ENCODE measurements at regions not wholly inside any gene's neighbourhood (a gene's known extent, or its start where the extent isn't known, plus 50 kb on each side); places are given as distances from the start of the nearest gene placed in this dataset.
A peak's percentile ranks its signal among the peaks of the same experiment; 100 is the strongest.
"Not testable (repeated sequence)": the region's sequence is repeated elsewhere in the genome, so short reads cannot be mapped to it uniquely, and the experiment has no call there.

- ATAC-seq (no peak), DNase-seq (peak in 1 of 2 donors; percentile 17)
- intact Hi-C loops (cut with DNase I; ENCODE audit: low total_unique reads), result no loop called here
- no peak for TF ChIP-seq CTCF (IDR thresholded peaks at IDR 0.05 in 4 of 5, conservative IDR thresholded peaks at IDR 0.05 in 1 of 5)
- no peak for TF ChIP-seq POLR2A (IDR thresholded peaks at IDR 0.05)
- Histone ChIP-seq H3K27ac (no peak overlapping the region), H3K4me3 (no peak overlapping the region), H3K27me3 (no peaks in the 10 kb centered on the region), H3K4me1 (no peaks in the 10 kb centered on the region), H3K9me3 (no peaks in the 10 kb centered on the region), H3K36me3 (no peaks in the 10 kb centered on the region)
- in situ Hi-C loops (cut with MboI; ENCODE audit: low sequenced_read_pairs in 4 of 4), result no loop called here
Observed at GRCh38 chr4:84319124-84319523, 180.0 kb downstream of the NKX6-1 start.

GRCh38 chr4:84317513-84317912 is 181.6 kb downstream of the NKX6-1 start:
- Histone ChIP-seq H3K27me3 (no peaks in the 10 kb centered on the region), H3K9me3 (no peaks in the 10 kb centered on the region), H3K36me3 (no peaks in the 10 kb centered on the region), H3K4me1 (no peaks in the 10 kb centered on the region), H3K27ac (no peak overlapping the region), H3K4me3 (no peak overlapping the region)
- in situ Hi-C loops (cut with MboI; ENCODE audit: low sequenced_read_pairs in 4 of 4) (no loop called here), intact Hi-C loops (cut with DNase I; ENCODE audit: low total_unique reads) (no loop called here)
- DNase-seq (no peak), ATAC-seq (no peak)
- no peak for TF ChIP-seq POLR2A (IDR thresholded peaks at IDR 0.05)
- no peak for TF ChIP-seq CTCF (IDR thresholded peaks at IDR 0.05 in 4 of 5, conservative IDR thresholded peaks at IDR 0.05 in 1 of 5)

GRCh38 chr4:84312426-84313012 is 186.6 kb downstream of the NKX6-1 start:
- no peaks in the 10 kb centered on the region for H3K36me3 ChIP-seq
- intact Hi-C loops (cut with DNase I; ENCODE audit: low total_unique reads) (no loop called here), in situ Hi-C loops (cut with MboI; ENCODE audit: low sequenced_read_pairs in 4 of 4) (no loop called here)
- DNase-seq (no peak), ATAC-seq (no peak)
- no peak overlapping the region for H3K27ac ChIP-seq
- no peaks in the 10 kb centered on the region for H3K27me3 ChIP-seq
- H3K4me3 ChIP-seq, result no peak overlapping the region
- H3K9me3 ChIP-seq, result no peaks in the 10 kb centered on the region
- H3K4me1 ChIP-seq, result no peaks in the 10 kb centered on the region
- TF ChIP-seq POLR2A (IDR thresholded peaks at IDR 0.05) (no peak), CTCF (IDR thresholded peaks at IDR 0.05 in 4 of 5, conservative IDR thresholded peaks at IDR 0.05 in 1 of 5) (no peak)

GRCh38 chr4:84309191-84309590 is 189.9 kb downstream of the NKX6-1 start:
- no peak for ATAC-seq
- in situ Hi-C loops (cut with MboI; ENCODE audit: low sequenced_read_pairs in 4 of 4), result no loop called here

GRCh38 chr4:84298719-84299254 is 200.3 kb downstream of the NKX6-1 start:
- DNase-seq; H3K27me3 ChIP-seq; H3K27ac ChIP-seq; intact Hi-C loops (cut with DNase I; ENCODE audit: low total_unique reads); in situ Hi-C loops (cut with MboI; ENCODE audit: low sequenced_read_pairs in 4 of 4); H3K9me3 ChIP-seq; H3K4me1 ChIP-seq; H3K36me3 ChIP-seq; H3K4me3 ChIP-seq; ATAC-seq: not testable (repeated sequence)

More at GRCh38 chr4:84309191-84309590, 189.9 kb downstream of the NKX6-1 start:
- Histone ChIP-seq H3K4me1 (no peaks in the 10 kb centered on the region), H3K9me3 (no peaks in the 10 kb centered on the region), H3K36me3 (no peaks in the 10 kb centered on the region), H3K27me3 (no peaks in the 10 kb centered on the region), H3K27ac (no peak overlapping the region), H3K4me3 (no peak overlapping the region)
- intact Hi-C loops (cut with DNase I; ENCODE audit: low total_unique reads), result no loop called here
- no peak for TF ChIP-seq CTCF (IDR thresholded peaks at IDR 0.05 in 4 of 5, conservative IDR thresholded peaks at IDR 0.05 in 1 of 5)
- no peak for TF ChIP-seq POLR2A (IDR thresholded peaks at IDR 0.05)
- no peak for DNase-seq
